ENCODE measurements at regions not wholly inside any gene's neighbourhood (a gene's known extent, or its start where the extent isn't known, plus 50 kb on each side); places are given as distances from the start of the nearest gene placed in this dataset.

DNA sequence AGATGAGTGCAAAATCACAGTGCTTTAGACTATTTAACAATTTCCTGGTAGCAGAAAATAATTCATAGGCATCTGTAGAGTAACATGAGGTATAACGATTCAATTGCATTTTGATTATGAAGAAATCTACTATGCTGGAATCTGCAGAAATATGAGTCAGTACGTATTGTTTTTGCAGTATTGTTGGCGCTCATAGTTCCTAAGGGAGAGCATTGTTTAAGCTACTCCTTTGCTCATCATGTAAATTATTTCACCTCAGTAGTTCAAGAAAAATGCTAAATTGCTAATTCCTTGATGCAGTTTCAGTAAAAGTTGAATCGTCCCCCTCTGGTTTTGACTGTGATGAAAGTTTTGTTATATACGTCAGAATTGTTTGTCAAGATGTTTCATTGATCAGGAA, 458.4 kb downstream of the HINT1 start:
- in situ Hi-C loops (cut with HindIII; ENCODE audit: low sequenced_read_pairs): no loop called here
- TF ChIP-seq, protein P1, sequence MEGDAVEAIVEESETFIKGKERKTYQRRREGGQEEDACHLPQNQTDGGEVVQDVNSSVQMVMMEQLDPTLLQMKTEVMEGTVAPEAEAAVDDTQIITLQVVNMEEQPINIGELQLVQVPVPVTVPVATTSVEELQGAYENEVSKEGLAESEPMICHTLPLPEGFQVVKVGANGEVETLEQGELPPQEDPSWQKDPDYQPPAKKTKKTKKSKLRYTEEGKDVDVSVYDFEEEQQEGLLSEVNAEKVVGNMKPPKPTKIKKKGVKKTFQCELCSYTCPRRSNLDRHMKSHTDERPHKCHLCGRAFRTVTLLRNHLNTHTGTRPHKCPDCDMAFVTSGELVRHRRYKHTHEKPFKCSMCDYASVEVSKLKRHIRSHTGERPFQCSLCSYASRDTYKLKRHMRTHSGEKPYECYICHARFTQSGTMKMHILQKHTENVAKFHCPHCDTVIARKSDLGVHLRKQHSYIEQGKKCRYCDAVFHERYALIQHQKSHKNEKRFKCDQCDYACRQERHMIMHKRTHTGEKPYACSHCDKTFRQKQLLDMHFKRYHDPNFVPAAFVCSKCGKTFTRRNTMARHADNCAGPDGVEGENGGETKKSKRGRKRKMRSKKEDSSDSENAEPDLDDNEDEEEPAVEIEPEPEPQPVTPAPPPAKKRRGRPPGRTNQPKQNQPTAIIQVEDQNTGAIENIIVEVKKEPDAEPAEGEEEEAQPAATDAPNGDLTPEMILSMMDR (IDR thresholded peaks at IDR 0.05; ENCODE audit: low read depth, low read length): no peak
- H3K4me3 ChIP-seq (ENCODE audit: low read depth, low read length): no peak overlapping the region
- peak; percentile 12 for DNase-seq (ENCODE audit: low read depth, low spot score)

DNA sequence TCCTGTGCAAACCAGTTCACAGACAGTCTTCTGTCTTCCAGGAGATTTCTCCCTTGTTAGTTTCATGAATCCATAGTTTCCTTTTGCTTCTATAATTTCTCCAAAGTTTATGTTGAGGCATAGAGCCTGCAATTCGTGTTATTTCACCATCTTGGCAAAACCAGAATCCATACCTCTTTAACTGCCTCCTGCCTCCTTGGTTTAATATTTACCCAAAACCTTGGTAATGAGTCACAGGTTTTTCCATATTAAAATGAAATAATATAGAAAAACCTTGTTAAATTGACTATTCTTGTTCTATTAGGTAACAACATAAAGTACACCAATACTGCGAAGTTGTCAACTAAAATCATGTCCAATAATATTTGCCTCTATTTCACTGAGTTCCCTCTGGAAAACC, 459.7 kb downstream of the HINT1 start:
- no peak for DNase-seq (ENCODE audit: low read depth, low spot score)
- in situ Hi-C loops (cut with HindIII; ENCODE audit: low sequenced_read_pairs): no loop called here
- TF ChIP-seq, protein P1 (IDR thresholded peaks at IDR 0.05; ENCODE audit: low read depth, low read length): no peak

DNA sequence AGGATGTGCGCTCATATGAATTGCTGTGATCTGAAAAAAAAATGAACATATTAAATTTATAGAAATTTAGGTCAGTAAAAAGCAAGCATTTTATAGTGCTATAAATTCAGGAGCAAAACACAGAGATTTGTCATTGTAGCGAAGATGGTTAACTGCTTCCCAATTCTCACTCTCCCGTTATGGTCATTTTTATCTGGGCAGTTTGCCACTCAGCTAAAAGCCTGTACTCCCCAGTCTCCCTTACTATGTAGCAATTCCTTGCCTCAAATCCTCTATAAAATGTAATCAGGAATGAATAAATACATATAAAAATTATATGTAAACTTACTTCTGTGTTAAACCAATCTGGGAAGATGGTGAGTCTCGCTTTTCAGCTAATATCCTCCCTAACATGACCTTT, 471.5 kb downstream of the HINT1 start:
- no peak for DNase-seq (ENCODE audit: low read depth, low spot score)
- TF ChIP-seq, protein P1 (IDR thresholded peaks at IDR 0.05; ENCODE audit: low read depth, low read length): no peak
- in situ Hi-C loops (cut with HindIII; ENCODE audit: low sequenced_read_pairs): no loop called here
- no peak overlapping the region for H3K4me3 ChIP-seq (ENCODE audit: low read depth, low read length)

More for the DNA sequence above, 459.7 kb downstream of the HINT1 start:
- H3K4me3 ChIP-seq (ENCODE audit: low read depth, low read length): no peak overlapping the region

DNA sequence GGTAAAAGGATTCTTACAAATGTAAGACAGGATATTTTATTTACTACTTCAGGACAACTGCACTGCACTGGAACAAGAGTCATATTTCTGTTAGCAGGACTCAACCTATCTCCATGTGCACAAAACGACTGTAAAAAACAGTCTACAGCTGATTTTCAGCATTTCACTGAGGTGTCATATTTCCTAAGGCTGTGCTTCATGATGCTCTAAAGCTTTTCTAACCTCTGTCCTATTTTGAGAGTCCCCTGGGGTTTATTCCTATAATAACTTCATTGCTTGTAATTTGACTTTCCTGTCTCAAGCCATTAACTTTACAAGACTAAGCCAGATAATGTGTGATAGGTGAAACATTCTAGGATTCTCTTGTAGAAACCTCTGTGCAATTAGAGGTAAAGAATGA, 472.3 kb downstream of the HINT1 start:
- in situ Hi-C loops (cut with HindIII; ENCODE audit: low sequenced_read_pairs): no loop called here
- TF ChIP-seq, protein P1 (IDR thresholded peaks at IDR 0.05; ENCODE audit: low read depth, low read length): no peak
- DNase-seq (ENCODE audit: low read depth, low spot score): peak; percentile 70
- H3K4me3 ChIP-seq (ENCODE audit: low read depth, low read length): no peak overlapping the region

DNA sequence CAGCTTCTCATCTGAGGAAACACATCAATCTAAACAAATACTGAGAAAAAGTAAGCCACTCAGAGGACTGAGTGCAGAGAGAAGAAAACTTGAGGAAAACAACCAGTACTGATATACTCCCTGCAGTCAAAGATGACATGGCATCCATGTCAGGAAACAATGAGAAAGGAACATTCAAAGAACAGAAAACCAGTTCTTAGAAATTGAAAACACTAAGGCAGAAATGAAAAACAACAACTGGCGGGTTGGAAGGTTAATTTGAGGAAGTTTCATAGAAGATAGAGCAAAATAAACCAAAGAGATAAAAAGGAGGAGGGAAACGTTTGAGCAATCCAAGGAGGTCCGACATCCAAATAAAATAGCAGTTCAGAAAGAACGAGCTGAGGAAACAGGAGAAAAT, 475.2 kb downstream of the HINT1 start:
- TF ChIP-seq, protein P1 (IDR thresholded peaks at IDR 0.05; ENCODE audit: low read depth, low read length): no peak
- in situ Hi-C loops (cut with HindIII; ENCODE audit: low sequenced_read_pairs): no loop called here
- no peak overlapping the region for H3K4me3 ChIP-seq (ENCODE audit: low read depth, low read length)
- DNase-seq (ENCODE audit: low read depth, low spot score): no peak

DNA sequence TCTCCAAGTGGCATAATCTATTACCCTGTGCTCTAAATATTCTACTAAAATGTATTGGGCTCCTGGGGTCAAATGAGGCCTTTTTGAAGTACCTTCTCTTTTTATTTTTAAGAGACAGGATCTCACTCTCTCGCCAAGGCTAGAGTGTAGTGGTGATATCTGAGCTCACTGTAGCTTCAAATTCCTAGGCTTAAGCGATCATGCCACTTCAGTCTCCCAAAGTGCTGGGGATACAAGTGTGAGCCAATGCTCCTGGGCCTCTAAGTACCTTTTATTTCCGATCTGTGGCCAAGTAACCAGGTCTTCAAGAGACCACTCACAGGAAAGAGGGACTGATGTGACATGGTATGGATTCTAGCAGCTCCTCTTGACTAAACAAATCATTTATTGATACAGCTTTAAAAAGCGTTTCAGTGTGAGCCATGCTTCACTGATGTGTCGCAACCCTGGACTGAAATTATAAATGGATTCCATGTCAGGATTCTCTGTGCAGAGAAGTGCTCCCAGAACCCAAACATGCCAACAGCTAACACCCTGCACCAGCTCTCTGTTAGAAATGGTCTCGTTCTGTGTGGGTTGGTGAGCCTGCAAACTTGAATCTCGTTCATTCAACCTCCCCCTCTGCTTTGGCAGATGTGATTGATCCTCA, 477.8 kb downstream of the HINT1 start:
- in situ Hi-C loops (cut with HindIII; ENCODE audit: low sequenced_read_pairs): no loop called here
- TF ChIP-seq, protein P1 (IDR thresholded peaks at IDR 0.05; ENCODE audit: low read depth, low read length): no peak
- no peak for DNase-seq (ENCODE audit: low read depth, low spot score)
- no peak overlapping the region for H3K4me3 ChIP-seq (ENCODE audit: low read depth, low read length)
